Stomach (tissue), 4 donors: ENCODE measurements at regions not wholly inside any gene's neighbourhood (a gene's known extent, or its start where the extent isn't known, plus 50 kb on each side); places are given as distances from the start of the nearest gene placed in this dataset.

Experiments
- EP300 ChIP-seq: sonication (generic); formaldehyde crosslinking; IDR thresholded peaks from one replicate; pipeline ENCODE4 v1.6.1; 2017; ENCODE audit warnings: antibody characterized with exemption
- POLR2A ChIP-seq, 4 donors: fragments of 450-650 bp; IDR thresholded peaks; one replicate each; pipeline ENCODE4 v1.6.1; 2016; ENCODE audit warnings: antibody characterized with exemption in 4 of 4, control low read depth in 2 of 4, mild to moderate bottlenecking in 1 of 4, moderate library complexity in 1 of 4
- POLR2AphosphoS5 ChIP-seq, 3 donors: sonication (generic); formaldehyde crosslinking; IDR thresholded peaks; one replicate each; pipeline ENCODE4 v1.6.1; 2016; ENCODE audit warnings: antibody characterized with exemption in 3 of 3
- TF ChIP-seq, protein P1 (sequence below), 7 experiments: fragments of 450-650 bp in 4 of 7; fragments of 200-600 bp in 3 of 7; sonication (generic) in 3 of 7; IDR thresholded peaks; one replicate each; pipeline ENCODE4 v1.5.1; 2016 to 2019; ENCODE audit warnings: antibody characterized with exemption in 7 of 7, control low read depth in 2 of 7, mild to moderate bottlenecking in 1 of 7

DNA sequence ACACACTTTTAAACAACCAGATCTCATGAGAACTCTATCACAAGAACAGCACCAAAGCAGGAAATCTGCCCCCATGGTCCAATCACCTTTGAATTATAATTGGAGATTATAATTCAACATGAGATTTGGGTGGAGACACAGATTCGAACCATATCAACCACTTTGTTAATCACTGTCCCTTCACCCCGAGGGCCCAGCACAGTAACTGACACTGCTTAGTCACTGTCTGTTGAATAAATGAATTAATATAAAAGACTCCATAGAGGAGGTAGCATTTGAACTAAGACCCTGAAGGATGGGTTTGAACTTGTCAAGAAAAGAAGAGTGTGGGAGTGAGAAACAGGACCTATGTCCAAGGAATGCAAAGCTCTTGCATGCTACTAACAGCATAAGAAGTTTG lies 276.4 kb downstream of the SHOX2 start:
- TF ChIP-seq, protein P1, sequence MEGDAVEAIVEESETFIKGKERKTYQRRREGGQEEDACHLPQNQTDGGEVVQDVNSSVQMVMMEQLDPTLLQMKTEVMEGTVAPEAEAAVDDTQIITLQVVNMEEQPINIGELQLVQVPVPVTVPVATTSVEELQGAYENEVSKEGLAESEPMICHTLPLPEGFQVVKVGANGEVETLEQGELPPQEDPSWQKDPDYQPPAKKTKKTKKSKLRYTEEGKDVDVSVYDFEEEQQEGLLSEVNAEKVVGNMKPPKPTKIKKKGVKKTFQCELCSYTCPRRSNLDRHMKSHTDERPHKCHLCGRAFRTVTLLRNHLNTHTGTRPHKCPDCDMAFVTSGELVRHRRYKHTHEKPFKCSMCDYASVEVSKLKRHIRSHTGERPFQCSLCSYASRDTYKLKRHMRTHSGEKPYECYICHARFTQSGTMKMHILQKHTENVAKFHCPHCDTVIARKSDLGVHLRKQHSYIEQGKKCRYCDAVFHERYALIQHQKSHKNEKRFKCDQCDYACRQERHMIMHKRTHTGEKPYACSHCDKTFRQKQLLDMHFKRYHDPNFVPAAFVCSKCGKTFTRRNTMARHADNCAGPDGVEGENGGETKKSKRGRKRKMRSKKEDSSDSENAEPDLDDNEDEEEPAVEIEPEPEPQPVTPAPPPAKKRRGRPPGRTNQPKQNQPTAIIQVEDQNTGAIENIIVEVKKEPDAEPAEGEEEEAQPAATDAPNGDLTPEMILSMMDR (IDR thresholded peaks at IDR 0.05) = no peak
- TF ChIP-seq POLR2AphosphoS5 (IDR thresholded peaks at IDR 0.05) (no peak), POLR2A (IDR thresholded peaks at IDR 0.05) (no peak), EP300 (no peak)
